GM19467 (cell line): ENCODE measurements at regions not wholly inside any gene's neighbourhood (a gene's known extent, or its start where the extent isn't known, plus 50 kb on each side); places are given as distances from the start of the nearest gene placed in this dataset.
"Not testable (repeated sequence)": the region's sequence is repeated elsewhere in the genome, so short reads cannot be mapped to it uniquely, and the experiment has no call there.

Experiments
- ATAC-seq: cut with Tn5 transposase; IDR thresholded peaks from one replicate; pipeline ENCODE4 v1.9.1; 2021; ENCODE audit warnings: mild to moderate bottlenecking, moderate library complexity; ENCODE audit not compliant: unreplicated experiment

DNA sequence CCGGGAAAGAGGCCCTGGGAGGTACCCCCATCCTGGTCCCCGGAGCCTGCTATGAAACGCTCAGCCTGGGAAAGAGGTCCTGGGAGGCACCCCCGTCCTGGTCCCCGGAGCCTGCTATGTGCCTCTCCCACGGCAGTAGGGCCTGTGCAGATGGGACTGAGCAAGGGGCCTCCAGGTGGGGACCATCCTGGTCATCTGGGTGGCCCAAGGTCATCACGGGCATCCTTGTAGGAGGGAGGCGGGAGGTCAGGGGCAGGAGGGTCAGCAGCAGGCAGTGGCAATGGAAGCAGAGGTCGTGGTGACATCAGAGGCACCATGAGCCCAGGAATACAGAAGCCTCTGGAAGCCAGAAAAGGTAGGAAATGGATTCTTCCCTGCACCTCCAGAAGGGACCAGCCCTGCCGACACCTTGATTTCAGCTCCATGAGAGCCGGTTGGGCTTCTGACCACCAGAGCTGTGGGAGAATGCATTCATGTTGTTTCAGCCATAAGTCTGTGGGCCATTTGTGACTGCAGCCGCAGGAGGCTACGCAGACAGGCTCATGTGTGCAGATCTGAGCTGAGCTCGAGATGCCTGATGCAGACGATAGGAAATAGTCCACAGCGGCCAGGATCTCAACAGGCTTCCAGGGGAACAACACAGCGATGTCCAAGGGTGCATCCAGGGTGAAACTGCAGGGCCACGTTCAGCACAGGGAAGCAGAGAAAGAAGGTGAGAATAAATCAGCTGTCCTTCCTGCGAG, 190.7 kb downstream of the LAT start:
- ATAC-seq, result not testable (repeated sequence)

DNA sequence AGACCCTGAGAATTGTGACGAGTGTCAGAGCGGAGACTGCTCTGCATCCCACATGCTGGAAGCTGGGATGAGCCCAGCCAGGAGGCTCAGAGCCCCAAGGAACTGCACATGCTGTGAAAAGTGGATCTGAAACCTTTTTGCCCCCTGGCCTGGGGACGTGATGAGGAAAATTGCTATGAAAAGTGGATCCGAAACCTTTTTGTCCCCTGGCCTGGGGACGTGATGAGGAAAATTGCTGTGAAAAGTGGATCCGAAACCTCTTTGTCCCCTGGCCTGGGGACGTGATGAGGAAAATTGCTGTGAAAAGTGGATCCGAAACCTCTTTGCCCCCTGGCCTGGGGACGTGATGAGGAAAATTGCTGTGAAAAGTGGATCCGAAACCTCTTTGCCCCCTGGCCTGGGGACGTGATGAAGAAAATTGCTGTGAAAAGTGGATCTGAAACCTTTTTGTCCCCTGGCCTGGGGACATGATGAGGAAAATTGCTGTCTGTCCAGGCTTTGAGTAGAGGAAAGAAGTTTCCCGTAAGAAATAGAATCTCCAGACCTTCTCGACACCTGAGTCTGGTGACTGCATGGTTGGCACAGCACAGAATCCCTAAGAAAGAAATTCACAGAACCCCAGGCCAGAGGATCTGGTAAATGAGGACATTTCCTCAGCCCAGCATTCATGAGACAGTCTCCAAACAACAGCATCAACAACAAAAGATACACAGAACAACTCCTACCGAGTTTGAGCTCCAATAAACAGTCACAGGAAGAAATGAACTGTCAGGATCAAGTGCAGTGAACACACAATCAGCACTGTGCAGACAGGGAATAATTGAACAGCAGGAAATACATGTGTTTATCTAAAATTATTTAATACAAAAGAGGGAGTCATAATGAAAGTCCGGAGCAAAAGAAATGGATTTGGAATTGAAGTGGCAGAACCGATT, 188.8 kb downstream of the LAT start:
- not testable (repeated sequence) for ATAC-seq

DNA sequence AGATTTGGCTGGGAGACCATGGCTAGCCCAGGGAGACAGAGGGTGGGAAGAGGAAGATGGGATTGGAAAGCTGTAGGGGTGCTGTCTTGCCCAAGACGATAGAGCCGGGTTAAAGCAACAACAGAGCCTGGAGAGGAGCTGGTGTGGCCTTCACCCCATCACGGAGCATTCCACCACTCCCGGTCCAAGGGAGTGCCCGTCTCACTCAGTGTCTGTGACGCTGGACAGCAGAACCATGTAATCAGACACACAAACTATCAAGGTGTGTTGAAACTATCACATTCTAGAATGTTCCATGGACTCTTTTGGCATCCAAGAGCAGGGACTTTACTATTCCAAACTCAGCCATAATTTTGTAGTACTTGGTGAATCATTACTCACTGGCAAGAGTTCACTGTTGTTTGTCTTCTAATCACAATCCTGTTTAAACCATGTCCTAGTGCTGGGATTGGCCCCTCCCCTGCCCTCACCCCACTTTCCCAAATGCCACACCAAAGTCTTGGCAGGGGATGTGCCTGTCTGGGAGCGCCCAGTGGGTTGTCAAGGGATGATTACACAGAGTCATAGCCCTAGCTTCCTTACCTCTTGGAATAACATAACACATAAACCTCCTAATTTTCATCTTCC, 187.4 kb downstream of the LAT start:
- not testable (repeated sequence) for ATAC-seq

DNA sequence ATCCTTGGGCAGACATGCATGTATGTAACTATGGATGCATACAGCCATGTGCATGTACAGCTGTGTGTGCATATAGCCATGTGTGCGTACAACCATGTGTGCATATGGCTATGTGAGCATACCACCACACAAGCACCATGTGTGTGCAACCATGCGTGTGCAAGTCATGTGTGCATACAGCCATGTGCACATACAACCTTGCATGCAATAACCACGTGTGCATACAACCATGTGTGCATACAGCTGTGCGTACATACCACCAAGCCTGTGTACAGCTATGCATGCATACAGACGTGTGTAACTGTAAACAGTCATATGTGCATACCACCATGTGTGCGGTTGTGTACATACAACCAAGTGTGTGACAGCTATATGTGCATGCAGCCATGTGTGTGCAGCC, 186.4 kb downstream of the LAT start:
- ATAC-seq, result not testable (repeated sequence)

DNA sequence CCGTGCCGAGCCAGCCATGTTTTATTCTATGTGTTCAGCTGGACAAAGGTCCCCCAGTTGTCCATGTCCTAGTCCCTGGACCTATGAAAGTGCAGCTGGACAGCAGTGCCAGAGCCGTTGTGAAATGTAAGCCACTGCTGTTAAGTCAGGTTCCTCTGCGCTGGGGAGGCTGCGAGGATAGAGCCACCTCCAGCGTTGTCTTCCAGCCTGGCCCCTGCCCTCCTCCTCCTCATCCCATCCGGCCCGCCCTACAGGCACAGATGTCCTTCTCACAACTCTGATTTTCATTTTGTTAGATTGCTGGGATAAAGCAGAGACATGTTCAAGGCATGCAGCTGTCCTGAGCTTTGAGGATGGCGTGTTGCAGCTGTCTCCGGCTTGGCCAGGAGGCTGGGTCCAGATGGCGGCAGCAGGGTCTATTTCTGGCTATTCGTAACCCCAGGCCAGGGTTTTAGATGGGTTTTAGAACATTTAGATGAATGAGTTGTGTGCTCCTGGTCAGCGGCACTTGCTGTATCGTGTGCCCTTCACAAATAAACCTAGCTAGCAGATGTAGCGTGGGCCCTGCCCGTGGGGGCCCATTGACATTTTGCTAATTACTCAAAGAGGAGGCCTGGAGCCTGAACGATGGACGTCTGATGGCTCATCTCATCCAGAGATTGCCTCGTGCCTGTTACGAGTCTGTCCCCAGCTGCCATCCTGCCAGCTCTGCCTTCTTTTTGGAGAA, 185.7 kb downstream of the LAT start:
- not testable (repeated sequence) for ATAC-seq

DNA sequence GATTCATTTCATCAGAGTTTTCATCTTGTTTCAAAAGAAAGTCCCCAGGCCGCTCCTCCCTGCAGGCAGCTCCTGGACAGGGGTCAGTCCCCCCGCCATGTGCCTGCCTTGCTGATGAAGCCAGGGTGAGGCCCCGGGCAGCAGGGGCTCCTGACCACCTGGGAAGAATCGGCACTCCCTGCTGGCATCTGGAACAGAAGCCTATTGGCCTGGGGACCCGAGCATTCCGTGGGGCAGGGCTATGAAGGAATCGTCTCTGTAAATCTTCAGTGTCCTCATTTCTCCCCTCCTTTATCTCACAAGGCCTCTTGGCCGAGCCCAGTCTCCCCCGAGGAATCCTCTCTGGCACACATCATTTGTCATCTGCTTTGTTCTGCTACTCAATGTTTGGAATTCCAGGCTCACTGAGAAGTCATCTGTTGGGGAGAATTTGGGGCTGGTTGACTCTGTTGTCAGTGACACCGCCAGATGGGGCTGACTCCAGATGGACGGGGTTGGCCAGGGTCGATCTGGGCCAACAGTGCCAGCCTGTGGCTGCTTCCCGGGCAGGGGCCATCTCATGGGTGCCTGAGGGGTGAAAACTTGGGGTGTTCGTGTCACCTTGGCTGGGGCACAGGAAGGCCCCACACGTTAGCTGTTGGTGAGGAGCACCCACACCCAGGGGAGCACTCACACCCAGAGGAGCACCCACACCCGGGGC, 184.6 kb downstream of the LAT start:
- ATAC-seq, result not testable (repeated sequence)

DNA sequence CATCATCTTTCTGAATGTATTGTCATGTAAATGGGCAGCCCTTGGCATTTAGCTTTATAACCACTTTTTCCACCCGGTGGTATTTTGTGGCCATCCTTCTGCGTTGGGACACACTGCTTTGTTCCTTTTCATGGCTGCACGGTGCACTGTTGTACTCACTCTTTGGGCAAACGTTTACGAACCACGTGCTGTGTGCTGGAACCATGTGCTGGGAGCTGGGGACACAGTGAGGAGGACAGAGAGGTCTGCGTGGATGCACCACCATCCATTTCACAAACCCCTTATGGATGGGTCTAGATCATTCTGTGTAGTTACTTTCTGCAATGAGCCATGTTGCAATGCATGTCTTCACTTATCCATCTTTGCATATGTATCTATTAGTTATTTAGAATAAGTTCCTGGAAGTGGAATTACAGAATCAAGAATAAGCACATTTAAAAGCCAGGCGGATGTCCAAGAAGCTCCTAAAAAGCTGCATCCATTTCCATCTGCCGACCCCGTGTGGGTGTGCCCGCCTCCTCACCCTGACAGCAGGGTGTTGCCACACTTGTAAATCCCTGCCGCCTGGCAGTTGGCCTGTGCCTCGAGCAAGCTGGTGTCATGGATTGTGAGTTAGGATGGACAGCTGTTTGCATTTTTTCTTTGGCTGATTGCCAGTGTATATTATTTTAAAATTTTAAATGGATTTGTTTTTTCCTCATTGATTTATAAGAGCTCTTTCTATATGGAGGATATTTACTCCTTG, 183.8 kb downstream of the LAT start:
- not testable (repeated sequence) for ATAC-seq

DNA sequence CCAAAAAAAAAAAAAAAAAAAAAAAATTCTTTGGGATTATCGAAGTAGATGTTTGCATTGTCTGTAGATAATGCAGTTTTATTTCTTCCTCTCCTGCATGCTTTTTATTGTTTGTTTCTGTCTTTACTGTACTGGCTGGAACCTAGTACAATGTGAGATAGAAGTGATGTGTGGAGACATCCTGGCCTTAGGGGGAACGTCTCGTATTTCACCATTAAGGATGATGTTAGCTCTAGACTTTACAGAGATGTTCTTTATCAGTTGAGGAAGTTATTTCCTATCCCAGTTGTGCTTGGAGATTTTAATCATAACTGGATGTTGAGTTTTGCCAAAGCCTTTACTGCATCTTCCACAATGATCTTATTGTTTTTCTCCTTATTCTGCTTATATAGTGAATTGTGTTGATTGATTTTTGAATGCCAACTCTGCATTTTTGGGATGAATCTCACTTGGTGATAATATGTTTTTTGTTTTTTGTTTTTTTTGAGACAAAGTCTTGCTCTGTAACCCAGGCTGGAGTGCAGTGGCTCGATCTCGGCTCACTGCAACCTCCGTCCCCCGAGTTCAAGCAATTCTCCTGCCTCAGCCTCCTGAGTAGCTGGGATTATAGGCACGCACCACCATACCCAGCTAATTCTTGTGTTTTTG, 179.7 kb downstream of the LAT start:
- ATAC-seq, result not testable (repeated sequence)

DNA sequence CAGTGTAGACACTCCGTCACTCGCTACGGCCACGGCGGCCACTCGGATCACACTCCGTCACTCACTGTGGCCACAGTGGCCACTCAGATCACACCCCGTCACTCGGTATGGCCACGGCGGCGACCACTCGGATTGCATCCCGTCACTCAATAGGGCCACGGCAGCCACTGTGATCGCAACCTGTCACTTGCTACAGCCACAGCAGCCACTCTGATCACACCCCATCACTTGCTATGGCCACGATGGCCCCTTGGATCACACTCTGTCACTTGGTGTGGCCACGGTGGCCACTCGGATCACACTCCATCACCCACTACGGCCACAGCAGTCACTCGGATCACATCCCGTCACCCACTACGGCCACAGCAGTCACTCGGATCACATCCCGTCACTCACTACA, 175.3 kb downstream of the LAT start:
- not testable (repeated sequence) for ATAC-seq

DNA sequence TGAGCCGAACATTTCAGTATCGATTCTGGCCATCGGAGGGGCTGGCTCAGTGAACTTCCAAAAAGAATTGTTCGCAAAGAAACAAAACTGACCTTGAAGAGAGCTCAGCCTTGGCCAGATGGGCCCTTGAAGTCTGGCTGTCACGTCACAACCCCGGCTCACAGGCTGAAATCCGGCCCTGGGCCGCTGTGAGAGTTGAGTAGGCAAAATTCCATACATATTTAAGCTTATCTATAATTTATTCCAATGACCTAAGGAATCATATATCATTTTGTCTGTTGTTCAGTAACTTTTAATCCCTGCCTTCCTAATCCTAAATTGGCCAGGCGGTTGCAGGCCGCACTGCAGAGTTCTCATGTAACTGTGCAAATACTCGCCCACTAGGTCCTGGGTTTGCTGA, 174.8 kb downstream of the LAT start:
- not testable (repeated sequence) for ATAC-seq

DNA sequence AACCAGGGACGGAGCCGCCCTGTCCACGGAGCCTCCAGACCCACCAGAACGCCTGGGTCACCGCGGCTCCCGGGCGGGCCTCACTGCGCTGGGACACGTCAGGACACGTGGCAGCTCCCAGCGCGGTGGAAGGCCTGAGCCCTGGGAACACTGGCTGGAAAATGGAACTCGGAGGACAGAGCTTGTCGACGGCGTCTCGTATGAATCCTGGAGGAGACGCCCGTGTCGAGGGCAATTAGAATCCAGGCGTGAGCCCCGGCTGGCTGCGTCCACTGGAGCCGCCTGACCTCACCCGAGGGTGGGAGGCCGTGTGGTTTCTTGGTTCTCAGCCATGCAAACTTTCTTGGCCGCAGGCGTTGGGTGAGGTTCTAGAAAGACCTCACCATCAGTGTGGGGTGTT, 173.9 kb downstream of the LAT start:
- no peak for ATAC-seq

DNA sequence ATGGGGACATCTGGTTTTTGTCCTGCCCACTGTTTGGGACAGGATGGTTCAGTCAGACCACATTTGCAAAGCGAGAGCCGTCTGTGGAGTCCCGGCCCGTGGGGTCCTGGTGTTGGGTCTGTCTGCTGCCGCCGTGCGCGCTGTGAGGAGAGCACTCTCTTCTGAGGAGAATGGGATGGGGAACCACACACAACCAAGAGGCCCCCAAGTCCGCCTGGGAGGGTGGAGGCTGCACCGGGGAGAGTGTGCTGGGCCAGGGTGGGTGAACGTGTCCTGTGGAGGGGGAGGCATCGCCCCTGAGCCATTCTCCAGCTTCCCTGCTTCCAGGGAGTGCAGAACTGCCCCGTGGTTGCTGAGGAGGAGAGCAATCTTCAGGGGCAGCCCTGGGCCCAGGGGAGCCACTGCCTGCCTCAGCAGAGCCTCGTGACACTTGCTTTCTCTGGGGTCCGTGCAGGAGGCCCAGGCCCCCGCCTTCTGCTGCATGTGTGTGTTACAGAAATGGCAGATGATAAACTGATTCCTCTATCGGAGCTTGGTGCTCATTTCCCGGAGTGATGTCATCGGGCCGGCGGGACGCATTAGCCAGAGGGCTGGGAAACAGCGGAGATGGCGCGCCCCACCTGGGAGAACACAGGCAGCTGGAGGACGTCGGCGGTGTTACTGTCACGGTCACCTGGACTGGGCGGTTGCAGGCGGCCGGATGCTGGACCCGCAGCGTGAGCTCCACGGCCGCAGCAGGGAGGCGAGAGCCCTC, 173.4 kb downstream of the LAT start:
- ATAC-seq, result not testable (repeated sequence)

DNA sequence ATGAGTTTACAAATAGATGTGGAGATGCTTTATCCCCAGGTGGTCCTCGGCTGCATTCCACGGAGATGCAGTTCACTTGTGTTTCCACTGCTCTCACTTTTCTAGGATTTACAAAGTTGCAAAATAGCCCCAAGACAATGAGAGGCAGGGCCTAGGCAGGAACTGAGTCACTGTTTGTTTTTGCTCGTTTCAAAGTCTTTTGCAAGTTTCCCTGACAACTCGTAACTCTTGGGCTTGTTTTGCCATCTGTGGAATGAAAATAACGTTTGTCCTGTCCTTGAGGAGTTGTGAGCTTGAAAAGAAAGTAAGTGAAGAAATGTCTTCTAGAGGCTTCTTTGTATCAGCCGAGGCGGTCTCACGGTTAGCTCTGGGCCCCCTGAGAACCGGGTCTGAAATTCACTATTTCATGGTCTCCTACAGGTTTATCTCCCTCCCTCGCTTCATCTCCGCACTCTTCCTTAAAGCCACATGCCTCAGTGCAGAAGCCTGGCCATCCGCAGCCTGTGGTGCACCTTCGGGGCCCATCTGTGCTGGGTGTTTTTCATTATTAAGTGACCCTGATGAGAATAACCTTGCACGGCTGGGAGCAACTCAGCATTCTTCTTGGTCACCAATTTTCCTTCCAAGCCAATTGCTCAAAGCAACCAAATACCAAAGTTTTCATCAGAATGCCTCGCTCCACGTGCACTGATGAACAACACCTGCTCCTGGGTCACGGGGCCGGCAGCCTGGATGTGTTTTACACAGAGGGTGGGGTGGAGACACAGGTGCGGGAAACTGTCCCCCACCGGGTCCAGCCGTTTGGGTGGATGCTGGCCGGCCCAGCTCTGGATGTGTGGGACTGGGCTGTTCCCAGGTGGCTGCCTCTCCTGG, 172.4 kb downstream of the LAT start:
- ATAC-seq, result not testable (repeated sequence)

DNA sequence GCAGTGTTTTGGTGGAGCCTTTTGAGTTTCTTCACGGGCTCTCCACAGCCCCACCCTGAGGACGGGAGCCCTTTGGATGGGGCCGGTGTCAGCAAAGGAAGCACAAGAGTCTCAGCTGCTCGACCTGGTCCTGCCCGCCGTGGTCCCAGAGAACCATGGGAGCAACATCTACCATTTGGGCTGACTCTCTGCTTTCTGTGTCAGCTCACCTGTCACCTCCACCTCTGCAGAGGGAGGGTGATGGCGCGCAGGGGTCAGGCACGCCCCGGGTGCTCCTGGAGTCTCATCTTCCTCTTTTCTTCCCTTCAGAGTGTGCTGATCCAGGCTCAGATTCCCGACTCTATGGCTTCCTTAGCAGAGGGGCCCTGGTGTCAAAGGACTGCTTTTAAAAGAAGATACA, 171.7 kb downstream of the LAT start:
- ATAC-seq, result no peak

DNA sequence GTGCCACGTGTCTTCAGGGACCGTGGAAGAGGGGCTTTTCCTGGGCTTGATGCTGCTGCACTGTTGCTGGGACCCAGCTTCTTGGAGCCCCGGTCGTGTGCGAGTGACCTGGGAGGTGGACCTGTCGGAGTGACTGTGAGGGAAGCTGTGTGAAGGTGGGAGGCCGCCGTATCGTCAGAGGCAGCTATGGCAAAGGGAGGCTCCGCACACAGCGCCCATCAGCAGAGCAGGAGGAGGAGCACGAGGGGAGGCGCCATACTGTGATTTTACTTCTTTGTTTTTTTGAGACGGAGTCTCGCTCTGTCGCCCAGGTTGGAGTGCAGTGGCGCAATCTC, 171.0 kb downstream of the LAT start:
- ATAC-seq, result not testable (repeated sequence)

DNA sequence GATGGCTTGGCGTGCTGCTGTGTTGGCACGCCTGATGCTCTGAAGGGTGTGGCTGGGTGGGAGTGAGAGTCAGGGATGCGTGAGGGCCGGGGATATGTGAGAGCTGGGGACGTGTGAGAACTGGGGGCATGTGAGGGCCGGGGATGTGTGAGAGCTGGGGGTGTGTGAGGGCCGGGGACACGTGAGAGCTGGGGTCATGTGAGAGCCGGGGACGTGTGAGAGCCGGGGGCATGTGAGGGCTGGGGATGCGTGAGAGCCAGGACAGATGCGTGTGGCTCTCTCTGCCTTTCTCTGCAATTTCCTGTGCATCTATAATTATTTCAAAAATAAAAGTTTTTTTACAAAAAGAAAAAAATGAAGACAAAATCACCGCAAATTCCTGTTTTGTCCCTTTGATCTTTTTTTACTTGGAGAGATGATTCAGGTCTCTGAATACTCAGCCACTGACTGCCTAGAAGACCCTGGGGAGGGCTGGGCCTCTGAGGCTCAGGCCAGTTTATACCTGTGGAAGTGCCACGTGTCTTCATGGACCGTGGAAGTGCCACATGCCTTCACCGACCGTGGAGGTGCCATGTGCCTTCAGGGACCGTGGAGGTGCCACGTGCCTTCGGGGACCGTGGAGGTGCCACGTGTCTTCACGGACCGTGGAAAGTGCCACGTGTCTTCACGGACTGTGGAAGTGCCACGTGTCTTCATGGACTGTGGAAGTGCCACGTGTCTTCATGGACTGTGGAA, 170.4 kb downstream of the LAT start:
- ATAC-seq, result not testable (repeated sequence)

DNA sequence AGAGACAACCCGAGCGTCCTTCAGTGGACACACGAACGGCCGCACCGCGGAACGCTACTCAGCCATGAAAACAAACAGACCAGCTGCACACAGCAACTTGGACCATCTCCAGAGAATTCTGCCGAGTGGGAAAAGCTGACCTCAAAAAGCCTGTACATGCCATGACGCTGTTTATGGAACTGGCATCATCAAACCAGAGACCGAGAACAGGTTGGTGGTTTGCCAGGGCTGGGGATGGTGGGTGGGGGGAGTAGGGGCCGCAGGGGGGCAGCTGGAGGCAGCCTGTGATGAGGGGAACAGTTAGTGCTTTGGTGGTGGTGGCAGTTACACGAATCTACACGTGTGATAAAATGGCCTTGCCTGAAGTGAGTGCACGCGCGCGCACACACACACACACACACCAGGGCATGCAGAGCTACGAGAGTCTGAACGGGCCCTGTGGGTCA, 169.8 kb downstream of the LAT start:
- ATAC-seq, result no peak
